Neural cell (in vitro differentiated cells): ENCODE measurements at regions not wholly inside any gene's neighbourhood (a gene's known extent, or its start where the extent isn't known, plus 50 kb on each side); places are given as distances from the start of the nearest gene placed in this dataset.

ENCODE experiments used
- H2AFZ ChIP-seq: fragments of 200-600, 300-800 bp; sonication (generic), shearing (Covaris generic); 2 replicates; pipeline ENCODE4 v1.6.0; 2014; ENCODE audit warnings: low read depth, mild to moderate bottlenecking, antibody characterized with exemption, low read length, moderate library complexity
- H3F3A ChIP-seq: fragments of 200-600 bp; shearing (Covaris generic); 2 replicates; pipeline ENCODE4 v1.6.1; 2016; ENCODE audit warnings: mild to moderate bottlenecking, moderate library complexity, mixed read lengths, antibody characterized with exemption, low read length; ENCODE audit not compliant: insufficient read depth, poor library complexity, severe bottlenecking
- H3K27ac ChIP-seq: fragments of 200-600, 300-800 bp; sonication (generic), shearing (Covaris generic); 2 replicates; pipeline ENCODE4 v1.5.1; 2014; ENCODE audit warnings: mild to moderate bottlenecking, low read length, moderate library complexity
- H3K27me3 ChIP-seq: fragments of 300-800, 200-600 bp; sonication (generic), shearing (Covaris generic); 2 replicates; pipeline ENCODE4 v1.6.0; 2014; ENCODE audit warnings: mild to moderate bottlenecking, low read depth, low read length, moderate library complexity; ENCODE audit not compliant: insufficient read depth
- H3K36me3 ChIP-seq: fragments of 300-800, 200-600 bp; sonication (generic), shearing (Covaris generic); 2 replicates; pipeline ENCODE4 v1.5.1; 2014; ENCODE audit warnings: mild to moderate bottlenecking, antibody characterized with exemption, low read length, moderate library complexity; ENCODE audit not compliant: insufficient read depth
- H3K4me2 ChIP-seq: fragments of 300-800, 200-600 bp; sonication (generic), shearing (Covaris generic); 2 replicates; pipeline ENCODE4 v1.6.0; 2014; ENCODE audit warnings: mild to moderate bottlenecking, low read length
- H3K4me3 ChIP-seq: fragments of 300-800, 200-600 bp; sonication (generic), shearing (Covaris generic); 2 replicates; pipeline ENCODE4 v1.5.1; 2014; ENCODE audit warnings: mild to moderate bottlenecking, low read length, moderate library complexity
- H3K79me2 ChIP-seq: fragments of 200-600 bp; shearing (Covaris generic); replicated peaks from 2 replicates; pipeline ENCODE4 v1.6.0; 2014; ENCODE audit warnings: mild to moderate bottlenecking, low read length, moderate library complexity; ENCODE audit not compliant: insufficient read depth
- H3K9ac ChIP-seq: fragments of 300-800, 200-600 bp; sonication (generic), shearing (Covaris generic); 2 replicates; pipeline ENCODE4 v1.6.1; 2016; ENCODE audit warnings: mild to moderate bottlenecking, low read length, mixed read lengths
- H3K9me2 ChIP-seq: fragments of 200-600 bp; shearing (Covaris generic); 2 replicates; pipeline ENCODE4 v1.6.1; 2016; ENCODE audit warnings: mild to moderate bottlenecking, low read length, mixed read lengths; ENCODE audit not compliant: insufficient read depth
- H3K9me3 ChIP-seq: fragments of 200-600, 300-800 bp; sonication (generic), shearing (Covaris generic); 2 replicates; pipeline ENCODE4 v1.6.1; 2016; ENCODE audit warnings: mild to moderate bottlenecking, mixed run types, low read length, moderate library complexity, mixed read lengths
- H4K20me1 ChIP-seq: fragments of 200-600 bp; shearing (Covaris generic); 2 replicates; pipeline ENCODE4 v1.6.1; 2016; ENCODE audit warnings: mild to moderate bottlenecking, mixed run types; ENCODE audit not compliant: insufficient read depth
- CTCF ChIP-seq: fragments of 450-650 bp; IDR thresholded peaks from 2 replicates; pipeline ENCODE4 v1.5.1; 2014; ENCODE audit warnings: antibody characterized with exemption, mild to moderate bottlenecking, moderate library complexity; ENCODE audit not compliant: poor library complexity, severe bottlenecking
- EP300 ChIP-seq: fragments of 450-650 bp; conservative IDR thresholded peaks from 2 replicates; pipeline ENCODE4 v1.6.1; 2014; ENCODE audit warnings: antibody characterized with exemption, mild to moderate bottlenecking, moderate library complexity; ENCODE audit not compliant: poor library complexity, severe bottlenecking
- EZH2 ChIP-seq: fragments of 200-600, 300-800 bp; shearing (Covaris generic), sonication (generic); IDR thresholded peaks from 2 replicates; pipeline ENCODE4 v1.6.1; 2014; ENCODE audit warnings: antibody characterized with exemption, low read length, borderline replicate concordance, mild to moderate bottlenecking; ENCODE audit not compliant: insufficient read depth, poor library complexity, severe bottlenecking
- MXI1 ChIP-seq: fragments of 450-650 bp; conservative IDR thresholded peaks from 2 replicates; pipeline ENCODE4 v1.6.1; 2014; ENCODE audit warnings: antibody characterized with exemption, mild to moderate bottlenecking; ENCODE audit not compliant: poor library complexity, severe bottlenecking
- POLR2AphosphoS5 ChIP-seq: IDR thresholded peaks from 2 replicates; pipeline ENCODE4 v1.6.1; 2012
- RAD21 ChIP-seq: fragments of 450-650 bp; conservative IDR thresholded peaks from 2 replicates; pipeline ENCODE4 v1.6.1; 2014; ENCODE audit warnings: antibody characterized with exemption, mild to moderate bottlenecking, moderate library complexity
- REST ChIP-seq: IDR thresholded peaks from 2 replicates; pipeline ENCODE4 v1.6.1; 2012; ENCODE audit warnings: borderline replicate concordance
- SMC3 ChIP-seq: fragments of 450-650 bp; conservative IDR thresholded peaks from 2 replicates; pipeline ENCODE4 v1.6.1; 2014; ENCODE audit warnings: antibody characterized with exemption, mild to moderate bottlenecking, moderate library complexity; ENCODE audit not compliant: poor library complexity
- TAF1 ChIP-seq: IDR thresholded peaks from 2 replicates; pipeline ENCODE4 v1.6.1; 2012; ENCODE audit warnings: low read depth

DNA sequence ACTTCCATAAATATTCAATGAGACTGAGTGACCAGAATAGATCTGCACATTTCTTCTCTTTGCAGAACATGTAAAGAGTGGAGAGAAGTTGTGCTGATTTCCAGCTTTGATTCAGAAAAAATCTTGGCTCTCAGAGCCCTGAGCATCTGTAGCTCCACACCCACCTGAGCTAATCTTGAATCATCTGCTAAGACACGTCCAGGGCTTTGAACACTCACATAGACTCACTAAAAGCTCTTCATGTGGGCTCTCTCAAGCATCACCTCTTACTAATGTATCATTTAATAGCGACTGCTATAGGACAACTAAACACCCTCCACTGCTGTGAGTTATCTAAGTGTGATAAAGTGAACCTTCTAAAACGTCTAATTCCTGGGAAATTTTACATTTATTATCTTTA lies 147.7 kb upstream of the GRIA3 start:
- Histone ChIP-seq H2AFZ (no peak overlapping the region), H3K9me3 (no peaks in the 10 kb centered on the region), H3K36me3 (no peaks in the 10 kb centered on the region), H3K9me2 (no peaks in the 10 kb centered on the region), H3K27ac (no peak overlapping the region), H3K79me2 (no peaks in the 10 kb centered on the region), H3K4me2 (no peak overlapping the region), H3K27me3 (no peaks in the 10 kb centered on the region), H4K20me1 (no peaks in the 10 kb centered on the region), H3K4me3 (no peak overlapping the region), H3K9ac (no peak overlapping the region), H3F3A (no peaks in the 10 kb centered on the region)
- TF ChIP-seq MXI1 (no peak), CTCF (no peak), POLR2AphosphoS5 (no peak), RAD21 (no peak), EZH2 (no peak), REST (no peak), TAF1 (no peak), EP300 (no peak), SMC3 (no peak)

GRCh38 chrX:123049071-123049625 lies 134.9 kb upstream of the GRIA3 start:
- Histone ChIP-seq H3K79me2 (no peaks in the 10 kb centered on the region), H3K4me3 (no peak overlapping the region)

More at GRCh38 chrX:123049071-123049625, 134.9 kb upstream of the GRIA3 start:
- TF ChIP-seq MXI1 = no peak
- TF ChIP-seq CTCF = no peak
- no peak for TF ChIP-seq EZH2
- TF ChIP-seq EP300 = no peak
- TF ChIP-seq RAD21 = no peak
- no peak for TF ChIP-seq TAF1
- no peak for TF ChIP-seq SMC3
- TF ChIP-seq POLR2AphosphoS5 = no peak
- no peak for TF ChIP-seq REST
- no peak overlapping the region for H2AFZ ChIP-seq
- H3K9me3 ChIP-seq = no peaks in the 10 kb centered on the region
- H3F3A ChIP-seq = no peaks in the 10 kb centered on the region
- H3K4me2 ChIP-seq = no peak overlapping the region
- H4K20me1 ChIP-seq = no peaks in the 10 kb centered on the region
- H3K27ac ChIP-seq = no peak overlapping the region
- no peak overlapping the region for H3K9ac ChIP-seq
- H3K9me2 ChIP-seq = no peaks in the 10 kb centered on the region
- H3K36me3 ChIP-seq = no peaks in the 10 kb centered on the region
- no peaks in the 10 kb centered on the region for H3K27me3 ChIP-seq
